ENCODE measurements at regions not wholly inside any gene's neighbourhood (a gene's known extent, or its start where the extent isn't known, plus 50 kb on each side); places are given as distances from the start of the nearest gene placed in this dataset.

- no peak for TF ChIP-seq POLR2AphosphoS5 (IDR thresholded peaks at IDR 0.05; ENCODE audit: borderline replicate concordance, low read depth, low read length)
- no peak for TF ChIP-seq EZH2 (IDR thresholded peaks at IDR 0.05)
Observed at GRCh38 chr7:155191901-155192478, 105.7 kb upstream of the INSIG1 start.

Measured in SK-N-MC (cell line).